Testis (tissue), 2 donors: ENCODE measurements at regions not wholly inside any gene's neighbourhood (a gene's known extent, or its start where the extent isn't known, plus 50 kb on each side); places are given as distances from the start of the nearest gene placed in this dataset.
"Not testable (repeated sequence)": the region's sequence is repeated elsewhere in the genome, so short reads cannot be mapped to it uniquely, and the experiment has no call there.

Source experiments
- DNase-seq: peaks from one replicate; pipeline ENCODE4 v3.0.0-alpha.2; 2019
- H3K27ac ChIP-seq, 2 donors: fragments of 200-600 bp; sonication (generic); one replicate each; pipeline ENCODE4 v1.5.1; 2019
- H3K27me3 ChIP-seq: fragments of 200-600 bp; sonication (generic); one replicate; pipeline ENCODE4 v1.5.1; 2019
- H3K36me3 ChIP-seq: fragments of 200-600 bp; sonication (generic); one replicate; pipeline ENCODE4 v1.5.1; 2017; ENCODE audit warnings: low read depth; ENCODE audit errors: missing control alignments
- H3K4me1 ChIP-seq: fragments of 200-600 bp; sonication (generic); one replicate; pipeline ENCODE4 v1.5.1; 2019
- H3K4me3 ChIP-seq, 2 donors: fragments of 200-600 bp; sonication (generic); one replicate each; pipeline ENCODE4 v1.5.1; 2017 to 2019
- H3K9me3 ChIP-seq: fragments of 200-600 bp; sonication (generic); one replicate; pipeline ENCODE4 v1.5.1; 2017
- POLR2A ChIP-seq: fragments of 450-650 bp; IDR thresholded peaks from one replicate; pipeline ENCODE4 v1.6.1; 2017; ENCODE audit warnings: antibody characterized with exemption, mild to moderate bottlenecking, moderate library complexity
- WGBS, 2 donors: methylation state at CpG; one replicate each; pipeline ENCODE4 v1.1.5; 2018; 5-methylcytosine and 5-hydroxymethylcytosine counted together
- intact Hi-C: fragments of 100-400 bp; cut with DNase I; formaldehyde crosslinking; loops from one replicate; pipeline ENCODE4 v1.15.1; 2023; ENCODE audit warnings: low total_unique reads
- TF ChIP-seq, protein P1 (sequence below), 3 experiments: fragments of 450-650 bp in 2 of 3; fragments of 200-600 bp in 1 of 3; sonication (generic) in 1 of 3; IDR thresholded peaks; one replicate each; pipeline ENCODE4 v1.5.1; 2016 to 2019; ENCODE audit warnings: antibody characterized with exemption in 3 of 3, mild to moderate bottlenecking in 2 of 3, moderate library complexity in 1 of 3

DNA sequence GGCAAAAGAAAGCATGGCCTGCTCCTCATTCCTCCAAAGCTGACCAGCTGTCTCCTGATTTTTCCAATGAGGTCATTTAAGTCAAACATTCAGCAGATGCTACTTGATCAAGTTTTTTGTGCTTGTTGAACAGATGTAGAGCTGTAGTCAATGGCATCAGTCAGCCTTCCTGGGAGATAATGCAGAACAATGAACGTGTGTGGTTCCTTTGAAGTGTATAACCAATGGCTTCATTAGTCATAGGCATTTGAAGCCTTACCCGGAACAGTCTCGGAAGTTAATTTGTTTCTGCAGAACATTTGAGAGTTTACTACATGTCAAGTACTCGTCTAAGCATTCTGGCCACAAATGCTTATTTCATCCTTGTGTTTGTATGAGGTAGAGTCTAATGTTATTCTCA, 227.1 kb downstream of the ADRA2A start:
- no peaks in the 10 kb centered on the region for H3K27me3 ChIP-seq
- no peak overlapping the region for H3K4me3 ChIP-seq
- intact Hi-C loops, result no loop called here
- WGBS, 2 donors, result 84 to 88% methylated on average over 4 of the region's 4 CpGs
- no peak for DNase-seq
- H3K9me3 ChIP-seq, result no peaks in the 10 kb centered on the region
- H3K36me3 ChIP-seq, result no peaks in the 10 kb centered on the region
- no peak for TF ChIP-seq POLR2A
- TF ChIP-seq, protein P1, sequence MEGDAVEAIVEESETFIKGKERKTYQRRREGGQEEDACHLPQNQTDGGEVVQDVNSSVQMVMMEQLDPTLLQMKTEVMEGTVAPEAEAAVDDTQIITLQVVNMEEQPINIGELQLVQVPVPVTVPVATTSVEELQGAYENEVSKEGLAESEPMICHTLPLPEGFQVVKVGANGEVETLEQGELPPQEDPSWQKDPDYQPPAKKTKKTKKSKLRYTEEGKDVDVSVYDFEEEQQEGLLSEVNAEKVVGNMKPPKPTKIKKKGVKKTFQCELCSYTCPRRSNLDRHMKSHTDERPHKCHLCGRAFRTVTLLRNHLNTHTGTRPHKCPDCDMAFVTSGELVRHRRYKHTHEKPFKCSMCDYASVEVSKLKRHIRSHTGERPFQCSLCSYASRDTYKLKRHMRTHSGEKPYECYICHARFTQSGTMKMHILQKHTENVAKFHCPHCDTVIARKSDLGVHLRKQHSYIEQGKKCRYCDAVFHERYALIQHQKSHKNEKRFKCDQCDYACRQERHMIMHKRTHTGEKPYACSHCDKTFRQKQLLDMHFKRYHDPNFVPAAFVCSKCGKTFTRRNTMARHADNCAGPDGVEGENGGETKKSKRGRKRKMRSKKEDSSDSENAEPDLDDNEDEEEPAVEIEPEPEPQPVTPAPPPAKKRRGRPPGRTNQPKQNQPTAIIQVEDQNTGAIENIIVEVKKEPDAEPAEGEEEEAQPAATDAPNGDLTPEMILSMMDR (IDR thresholded peaks at IDR 0.05), result no peak
- no peak overlapping the region for H3K27ac ChIP-seq
- H3K4me1 ChIP-seq, result no peaks in the 10 kb centered on the region

DNA sequence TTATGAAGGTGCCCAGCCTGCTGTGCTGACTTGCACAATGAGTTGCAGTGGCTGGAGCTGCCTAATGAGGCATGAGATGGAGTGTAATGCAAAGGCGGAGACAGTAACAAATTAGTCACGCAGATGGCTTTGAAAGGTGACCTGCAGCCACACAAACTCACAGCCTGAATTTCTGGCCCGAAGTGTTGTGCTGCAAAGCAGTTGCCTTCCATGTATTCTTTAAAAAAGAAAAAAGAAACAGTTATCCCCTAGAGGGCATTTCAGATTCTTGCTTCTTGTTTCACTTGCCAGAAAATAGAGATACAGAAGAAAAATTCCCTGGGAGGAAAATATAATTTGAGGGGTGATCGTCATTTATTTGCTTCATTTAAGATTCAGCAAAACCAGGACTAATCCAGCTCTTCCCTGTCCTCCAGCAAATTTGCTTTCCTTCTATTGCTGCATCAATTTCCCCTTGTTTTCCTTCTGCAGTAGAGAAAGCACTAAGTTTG, 239.9 kb downstream of the ADRA2A start:
- Histone ChIP-seq H3K27ac (no peak overlapping the region), H3K9me3 (no peaks in the 10 kb centered on the region), H3K4me1 (no peaks in the 10 kb centered on the region), H3K36me3 (no peaks in the 10 kb centered on the region), H3K27me3 (no peaks in the 10 kb centered on the region), H3K4me3 (no peak overlapping the region)
- TF ChIP-seq, protein P1 (IDR thresholded peaks at IDR 0.05), result no peak
- TF ChIP-seq POLR2A, result no peak
- intact Hi-C loops, result no loop called here
- DNase-seq, result no peak
- 36 to 39% methylated on average over 4 of the region's 4 CpGs for WGBS, 2 donors

DNA sequence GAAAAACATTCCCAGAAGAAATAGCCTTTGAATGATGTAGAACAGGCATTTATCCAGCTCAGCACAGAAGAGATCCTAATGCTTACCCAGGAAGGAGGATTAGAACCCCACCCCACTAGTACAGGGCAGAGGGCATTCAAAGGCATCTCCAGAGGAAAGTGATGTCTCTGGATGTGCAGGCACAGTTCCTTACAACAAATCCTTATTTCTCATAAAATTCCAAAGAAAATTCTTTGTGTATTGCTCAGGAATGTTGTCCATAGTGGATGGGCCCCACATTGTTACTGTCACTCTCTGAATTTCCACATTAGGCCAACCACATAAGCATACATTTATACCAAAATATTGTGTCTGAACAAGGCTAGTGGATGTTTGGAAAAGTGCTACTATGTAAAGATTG, 243.0 kb downstream of the ADRA2A start:
- Histone ChIP-seq H3K27me3 (no peaks in the 10 kb centered on the region), H3K4me3 (no peak overlapping the region), H3K4me1 (no peaks in the 10 kb centered on the region), H3K9me3 (no peaks in the 10 kb centered on the region), H3K27ac (no peak overlapping the region), H3K36me3 (no peaks in the 10 kb centered on the region)
- TF ChIP-seq POLR2A, result no peak
- TF ChIP-seq, protein P1 (IDR thresholded peaks at IDR 0.05), result no peak
- DNase-seq, result no peak
- intact Hi-C loops, result no loop called here

DNA sequence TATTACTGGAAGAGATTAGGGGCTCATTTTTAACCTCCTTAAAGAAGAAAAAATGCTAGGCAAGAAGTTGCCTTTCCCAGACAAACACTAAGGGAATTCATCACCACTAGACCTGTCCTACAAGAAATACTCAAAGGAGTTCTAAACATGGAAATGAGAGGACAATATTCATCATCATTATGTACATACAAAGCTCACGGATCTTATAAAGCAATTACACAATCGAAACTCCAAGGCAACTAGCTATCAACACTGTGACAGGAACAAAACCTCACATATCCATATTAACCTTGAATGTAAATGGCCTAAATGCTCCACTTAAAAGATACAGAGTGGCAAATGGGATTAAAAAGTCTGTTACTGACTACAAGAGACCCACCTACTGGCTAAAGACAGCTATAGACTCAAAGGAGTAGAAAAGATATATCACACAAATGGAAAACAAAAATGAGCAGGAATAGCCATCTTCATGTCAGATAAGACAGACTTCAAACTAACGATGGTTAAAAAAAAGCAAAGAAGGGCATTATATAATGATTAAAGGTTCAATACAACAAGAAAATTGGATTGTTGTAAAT, 246.6 kb downstream of the ADRA2A start:
- no peaks in the 10 kb centered on the region for H3K4me1 ChIP-seq
- WGBS, 2 donors, result 78 to 90% methylated on average over 3 of the region's 3 CpGs
- TF ChIP-seq, protein P1 (IDR thresholded peaks at IDR 0.05), result no peak
- no peak for TF ChIP-seq POLR2A
- no peak overlapping the region for H3K4me3 ChIP-seq
- H3K27ac ChIP-seq, result no peak overlapping the region
- intact Hi-C loops, result no loop called here
- H3K27me3 ChIP-seq, result no peaks in the 10 kb centered on the region
- H3K9me3 ChIP-seq, result no peaks in the 10 kb centered on the region
- DNase-seq, result no peak
- H3K36me3 ChIP-seq, result no peaks in the 10 kb centered on the region

DNA sequence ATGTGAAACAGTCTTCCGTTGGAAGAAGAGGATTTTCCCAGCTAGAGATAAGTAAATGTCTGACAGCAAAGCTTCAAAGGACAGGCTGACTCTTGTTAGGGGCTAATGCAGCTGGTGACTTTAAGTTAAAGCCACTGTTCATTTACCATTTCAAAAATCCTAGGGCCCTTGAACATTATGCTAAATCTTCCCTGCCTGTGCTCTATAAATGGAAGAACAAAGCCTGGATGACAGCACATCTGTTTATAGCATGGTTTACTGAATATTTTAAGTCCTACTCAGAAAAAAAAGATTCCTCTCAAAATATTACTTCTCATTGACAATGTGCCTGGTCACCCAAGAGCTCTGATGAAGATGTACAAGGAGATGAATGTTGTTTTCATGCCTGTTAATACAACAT, 255.3 kb downstream of the ADRA2A start:
- H3K9me3 ChIP-seq, intact Hi-C loops, H3K36me3 ChIP-seq, H3K4me3 ChIP-seq, H3K27ac ChIP-seq, DNase-seq, H3K27me3 ChIP-seq: not testable (repeated sequence)
- WGBS, 2 donors, result 36 to 41% methylated on average over 1 of the region's 1 CpG
- peaks cover 10% of the 10 kb centered on the region for H3K4me1 ChIP-seq
